ENCODE measurements at regions not wholly inside any gene's neighbourhood (a gene's known extent, or its start where the extent isn't known, plus 50 kb on each side); places are given as distances from the start of the nearest gene placed in this dataset.

GRCh38 chr12:92049403-92049802 lies 96.2 kb downstream of the BTG1 start:
- TF ChIP-seq, protein P1, sequence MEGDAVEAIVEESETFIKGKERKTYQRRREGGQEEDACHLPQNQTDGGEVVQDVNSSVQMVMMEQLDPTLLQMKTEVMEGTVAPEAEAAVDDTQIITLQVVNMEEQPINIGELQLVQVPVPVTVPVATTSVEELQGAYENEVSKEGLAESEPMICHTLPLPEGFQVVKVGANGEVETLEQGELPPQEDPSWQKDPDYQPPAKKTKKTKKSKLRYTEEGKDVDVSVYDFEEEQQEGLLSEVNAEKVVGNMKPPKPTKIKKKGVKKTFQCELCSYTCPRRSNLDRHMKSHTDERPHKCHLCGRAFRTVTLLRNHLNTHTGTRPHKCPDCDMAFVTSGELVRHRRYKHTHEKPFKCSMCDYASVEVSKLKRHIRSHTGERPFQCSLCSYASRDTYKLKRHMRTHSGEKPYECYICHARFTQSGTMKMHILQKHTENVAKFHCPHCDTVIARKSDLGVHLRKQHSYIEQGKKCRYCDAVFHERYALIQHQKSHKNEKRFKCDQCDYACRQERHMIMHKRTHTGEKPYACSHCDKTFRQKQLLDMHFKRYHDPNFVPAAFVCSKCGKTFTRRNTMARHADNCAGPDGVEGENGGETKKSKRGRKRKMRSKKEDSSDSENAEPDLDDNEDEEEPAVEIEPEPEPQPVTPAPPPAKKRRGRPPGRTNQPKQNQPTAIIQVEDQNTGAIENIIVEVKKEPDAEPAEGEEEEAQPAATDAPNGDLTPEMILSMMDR (conservative IDR thresholded peaks at IDR 0.05; ENCODE audit: low read depth, low read length), result no peak
- TF ChIP-seq EZH2 (IDR thresholded peaks at IDR 0.05; ENCODE audit: low read length, unreplicated experiment) (no peak), EZH2phosphoT487 (IDR thresholded peaks at IDR 0.05; ENCODE audit: borderline replicate concordance, low read length) (no peak)

All from PC-3 (cell line).